ENCODE measurements at regions not wholly inside any gene's neighbourhood (a gene's known extent, or its start where the extent isn't known, plus 50 kb on each side); places are given as distances from the start of the nearest gene placed in this dataset.

- in situ Hi-C loops (cut with HindIII; ENCODE audit: low sequenced_read_pairs) = no loop called here
These were observed 340.3 kb upstream of the TRAM1L1 start for GRCh38 chr4:117425636-117426035.

- in situ Hi-C loops (cut with HindIII; ENCODE audit: low sequenced_read_pairs) = no loop called here
These were observed 343.2 kb upstream of the TRAM1L1 start for GRCh38 chr4:117428536-117428935.

- in situ Hi-C loops (cut with HindIII; ENCODE audit: low sequenced_read_pairs) = no loop called here
These were observed 343.7 kb upstream of the TRAM1L1 start for GRCh38 chr4:117429061-117429460.

- in situ Hi-C loops (cut with HindIII; ENCODE audit: low sequenced_read_pairs) = no loop called here
These were observed 344.1 kb upstream of the TRAM1L1 start for GRCh38 chr4:117429506-117429905.

- in situ Hi-C loops (cut with HindIII; ENCODE audit: low sequenced_read_pairs) = no loop called here
These were observed 349.0 kb upstream of the TRAM1L1 start for GRCh38 chr4:117434424-117434823.

- in situ Hi-C loops (cut with HindIII; ENCODE audit: low sequenced_read_pairs) = no loop called here
These were observed 362.5 kb upstream of the TRAM1L1 start for GRCh38 chr4:117447925-117448324.

GRCh38 chr4:117455088-117455487 lies 369.7 kb upstream of the TRAM1L1 start:
- in situ Hi-C loops (cut with HindIII; ENCODE audit: low sequenced_read_pairs) = no loop called here

GRCh38 chr4:117466388-117466787 lies 381.0 kb upstream of the TRAM1L1 start:
- in situ Hi-C loops (cut with HindIII; ENCODE audit: low sequenced_read_pairs) = no loop called here

GRCh38 chr4:117467404-117467803 lies 382.0 kb upstream of the TRAM1L1 start:
- in situ Hi-C loops (cut with HindIII; ENCODE audit: low sequenced_read_pairs) = no loop called here

- in situ Hi-C loops (cut with HindIII; ENCODE audit: low sequenced_read_pairs) = no loop called here
These were observed 389.6 kb upstream of the TRAM1L1 start for GRCh38 chr4:117474987-117475386.

GRCh38 chr4:117477925-117478324 lies 392.5 kb upstream of the TRAM1L1 start:
- in situ Hi-C loops (cut with HindIII; ENCODE audit: low sequenced_read_pairs) = no loop called here

GRCh38 chr4:117478702-117479101 lies 393.3 kb upstream of the TRAM1L1 start:
- in situ Hi-C loops (cut with HindIII; ENCODE audit: low sequenced_read_pairs) = no loop called here

GRCh38 chr4:117479673-117480072 lies 394.3 kb upstream of the TRAM1L1 start:
- in situ Hi-C loops (cut with HindIII; ENCODE audit: low sequenced_read_pairs) = no loop called here

- in situ Hi-C loops (cut with HindIII; ENCODE audit: low sequenced_read_pairs) = no loop called here
These were observed 396.4 kb upstream of the TRAM1L1 start for GRCh38 chr4:117481742-117482141.

- in situ Hi-C loops (cut with HindIII; ENCODE audit: low sequenced_read_pairs) = no loop called here
These were observed 403.3 kb upstream of the TRAM1L1 start for GRCh38 chr4:117488692-117489091.

- in situ Hi-C loops (cut with HindIII; ENCODE audit: low sequenced_read_pairs) = no loop called here
These were observed 403.7 kb upstream of the TRAM1L1 start for GRCh38 chr4:117489107-117489506.

- in situ Hi-C loops (cut with HindIII; ENCODE audit: low sequenced_read_pairs) = no loop called here
These were observed 406.1 kb upstream of the TRAM1L1 start for GRCh38 chr4:117491516-117491915.

- in situ Hi-C loops (cut with HindIII; ENCODE audit: low sequenced_read_pairs) = no loop called here
These were observed 410.4 kb upstream of the TRAM1L1 start for GRCh38 chr4:117495802-117496201.

GRCh38 chr4:117512414-117512813 lies 427.0 kb upstream of the TRAM1L1 start:
- in situ Hi-C loops (cut with HindIII; ENCODE audit: low sequenced_read_pairs) = no loop called here

GRCh38 chr4:117514391-117515175 lies 429.2 kb upstream of the TRAM1L1 start:
- in situ Hi-C loops (cut with HindIII; ENCODE audit: low sequenced_read_pairs) = no loop called here

GRCh38 chr4:117515921-117516320 lies 430.5 kb upstream of the TRAM1L1 start:
- in situ Hi-C loops (cut with HindIII; ENCODE audit: low sequenced_read_pairs) = no loop called here

GRCh38 chr4:117527601-117528000 lies 442.2 kb upstream of the TRAM1L1 start:
- in situ Hi-C loops (cut with HindIII; ENCODE audit: low sequenced_read_pairs) = no loop called here

- in situ Hi-C loops (cut with HindIII; ENCODE audit: low sequenced_read_pairs) = no loop called here
These were observed 444.0 kb upstream of the TRAM1L1 start for GRCh38 chr4:117529401-117529800.

Measured in DLD1 (cell line).